D721Med (cell line): ENCODE measurements at regions not wholly inside any gene's neighbourhood (a gene's known extent, or its start where the extent isn't known, plus 50 kb on each side); places are given as distances from the start of the nearest gene placed in this dataset.

Experiments used
- DNase-seq: peaks from one replicate; pipeline ENCODE4 v3.0.0; 2011; ENCODE audit warnings: low spot score; ENCODE audit not compliant: insufficient read length
- FAIRE-seq: peaks from 2 replicates; lab custom pipeline; 2011; peaks lifted over from hg19 to GRCh38; lab: Jason Lieb, UNC
- TF ChIP-seq, protein P1 (sequence below): IDR thresholded peaks from 2 replicates; pipeline ENCODE4 v1.5.1; 2012; ENCODE audit warnings: mild to moderate bottlenecking, control low read depth; ENCODE audit not compliant: insufficient read depth; ENCODE audit errors: missing control alignments

DNA sequence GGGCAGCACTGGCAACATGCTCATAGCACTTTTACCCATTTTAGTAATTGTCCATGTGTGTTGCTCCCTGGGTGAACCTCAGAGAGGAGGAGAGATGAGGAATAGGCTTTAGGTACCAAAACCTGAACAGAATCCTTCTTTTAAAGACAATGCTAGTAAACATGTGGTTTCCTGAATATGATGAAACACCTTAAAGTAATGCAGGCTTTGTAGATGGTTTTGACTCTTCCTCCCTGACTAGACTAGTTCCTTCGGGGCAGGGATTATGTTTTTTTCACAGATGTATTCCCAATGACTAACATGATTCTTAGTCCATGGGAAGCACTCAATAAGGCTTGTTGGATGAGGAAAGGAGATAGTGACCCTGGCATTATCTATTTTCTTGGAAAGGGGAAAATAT lies 367.6 kb upstream of the JAG1 start:
- FAIRE-seq: no peak
- DNase-seq: no peak
- TF ChIP-seq, protein P1, sequence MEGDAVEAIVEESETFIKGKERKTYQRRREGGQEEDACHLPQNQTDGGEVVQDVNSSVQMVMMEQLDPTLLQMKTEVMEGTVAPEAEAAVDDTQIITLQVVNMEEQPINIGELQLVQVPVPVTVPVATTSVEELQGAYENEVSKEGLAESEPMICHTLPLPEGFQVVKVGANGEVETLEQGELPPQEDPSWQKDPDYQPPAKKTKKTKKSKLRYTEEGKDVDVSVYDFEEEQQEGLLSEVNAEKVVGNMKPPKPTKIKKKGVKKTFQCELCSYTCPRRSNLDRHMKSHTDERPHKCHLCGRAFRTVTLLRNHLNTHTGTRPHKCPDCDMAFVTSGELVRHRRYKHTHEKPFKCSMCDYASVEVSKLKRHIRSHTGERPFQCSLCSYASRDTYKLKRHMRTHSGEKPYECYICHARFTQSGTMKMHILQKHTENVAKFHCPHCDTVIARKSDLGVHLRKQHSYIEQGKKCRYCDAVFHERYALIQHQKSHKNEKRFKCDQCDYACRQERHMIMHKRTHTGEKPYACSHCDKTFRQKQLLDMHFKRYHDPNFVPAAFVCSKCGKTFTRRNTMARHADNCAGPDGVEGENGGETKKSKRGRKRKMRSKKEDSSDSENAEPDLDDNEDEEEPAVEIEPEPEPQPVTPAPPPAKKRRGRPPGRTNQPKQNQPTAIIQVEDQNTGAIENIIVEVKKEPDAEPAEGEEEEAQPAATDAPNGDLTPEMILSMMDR: no peak

GRCh38 chr20:11043001-11043400 lies 369.2 kb upstream of the JAG1 start:
- FAIRE-seq: no peak

GRCh38 chr20:11044561-11044960 lies 370.8 kb upstream of the JAG1 start:
- TF ChIP-seq, protein P1: no peak
- FAIRE-seq (no peak), DNase-seq (no peak)

More at GRCh38 chr20:11043001-11043400, 369.2 kb upstream of the JAG1 start:
- TF ChIP-seq, protein P1: no peak
- DNase-seq: no peak

DNA sequence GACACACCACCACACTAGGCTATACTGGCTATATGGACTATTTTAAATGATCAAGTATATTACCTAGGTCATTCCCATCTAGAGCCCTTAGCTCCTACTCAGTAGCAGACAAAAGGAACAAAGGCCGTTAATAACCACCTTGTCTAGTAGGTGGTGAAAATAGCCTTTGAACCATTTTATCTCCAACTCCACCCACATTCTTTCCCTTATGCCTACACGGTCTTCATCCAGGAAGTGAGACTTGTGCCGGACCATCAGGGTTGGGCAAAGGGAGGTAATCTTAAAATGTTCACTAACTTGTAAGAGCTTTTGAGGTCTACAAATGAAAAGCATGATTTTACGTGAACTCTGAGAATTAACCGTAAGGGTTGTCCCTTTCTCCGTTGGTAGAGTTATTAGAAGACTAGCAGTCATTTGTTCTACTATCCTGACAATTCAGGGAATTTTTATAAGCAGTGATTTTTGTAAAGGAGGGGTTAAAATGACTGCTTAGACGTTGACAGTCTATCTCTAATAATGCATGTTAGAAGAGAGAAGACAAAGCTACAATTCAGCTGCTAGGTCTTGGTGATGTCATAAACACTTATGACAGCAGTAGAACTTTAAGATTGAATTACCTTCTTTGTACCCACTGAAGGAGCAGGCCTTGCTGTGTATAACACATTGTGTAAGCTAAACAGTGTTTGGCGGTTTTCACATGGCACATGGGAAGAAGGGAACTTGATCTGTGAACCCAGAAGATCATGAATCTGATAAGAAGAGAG lies 371.8 kb upstream of the JAG1 start:
- DNase-seq (no peak), FAIRE-seq (no peak)
- TF ChIP-seq, protein P1: no peak

GRCh38 chr20:11047559-11047958 lies 373.8 kb upstream of the JAG1 start:
- TF ChIP-seq, protein P1: no peak
- FAIRE-seq (no peak), DNase-seq (no peak)

DNA sequence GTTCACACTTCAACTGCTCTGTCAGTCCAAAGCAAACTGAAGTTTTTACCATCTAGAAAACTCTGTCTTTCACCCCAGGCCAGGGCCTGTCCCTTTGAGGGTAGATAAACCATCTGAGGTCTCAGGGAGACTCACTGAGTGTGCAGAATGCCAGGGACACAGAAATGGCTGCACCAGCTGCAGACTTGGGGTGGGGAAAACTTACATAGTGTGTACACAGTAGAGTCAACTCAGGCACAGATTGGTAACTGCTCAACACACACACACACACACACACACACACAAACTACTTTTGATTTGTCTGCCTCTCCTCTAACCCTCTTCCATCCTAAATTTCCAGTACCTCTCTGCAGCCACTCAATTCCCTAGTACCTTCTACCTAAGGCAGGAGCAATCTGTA lies 374.9 kb upstream of the JAG1 start:
- FAIRE-seq (no peak), DNase-seq (no peak)
- TF ChIP-seq, protein P1: no peak

GRCh38 chr20:11050350-11050749 lies 376.6 kb upstream of the JAG1 start:
- TF ChIP-seq, protein P1: no peak
- FAIRE-seq (no peak), DNase-seq (no peak)
